Cerebellar cortex (tissue), 1 donor: ENCODE measurements at regions not wholly inside any gene's neighbourhood (a gene's known extent, or its start where the extent isn't known, plus 50 kb on each side); places are given as distances from the start of the nearest gene placed in this dataset.
"Not testable (repeated sequence)": the region's sequence is repeated elsewhere in the genome, so short reads cannot be mapped to it uniquely, and the experiment has no call there.

Experiments
- DNase-seq: peaks from one replicate; pipeline ENCODE4 v3.0.0-alpha.2; 2015; ENCODE audit warnings: low spot score

DNA sequence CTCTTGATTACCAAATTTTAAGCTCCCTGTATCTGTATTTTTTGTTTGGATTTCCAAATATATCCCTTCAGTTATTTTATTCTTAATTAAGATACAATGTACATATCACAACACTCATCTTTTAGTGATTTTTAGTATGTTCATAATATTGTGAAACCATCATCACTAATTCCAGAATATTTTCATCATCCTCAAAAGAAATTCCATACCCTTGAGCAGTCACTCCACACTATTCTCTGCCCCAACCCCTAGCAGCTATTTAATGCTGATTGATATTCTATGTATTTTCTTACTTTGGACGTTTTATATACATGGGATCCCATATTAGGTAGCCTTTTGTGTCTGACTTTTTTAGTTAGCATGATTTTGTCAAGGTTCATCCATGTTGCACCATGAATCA is 127.4 kb upstream of the SLC8A1 start:
- DNase-seq = no peak

GRCh38 chr2:40584432-40584831 is 132.5 kb upstream of the SLC8A1 start:
- no peak for DNase-seq

DNA sequence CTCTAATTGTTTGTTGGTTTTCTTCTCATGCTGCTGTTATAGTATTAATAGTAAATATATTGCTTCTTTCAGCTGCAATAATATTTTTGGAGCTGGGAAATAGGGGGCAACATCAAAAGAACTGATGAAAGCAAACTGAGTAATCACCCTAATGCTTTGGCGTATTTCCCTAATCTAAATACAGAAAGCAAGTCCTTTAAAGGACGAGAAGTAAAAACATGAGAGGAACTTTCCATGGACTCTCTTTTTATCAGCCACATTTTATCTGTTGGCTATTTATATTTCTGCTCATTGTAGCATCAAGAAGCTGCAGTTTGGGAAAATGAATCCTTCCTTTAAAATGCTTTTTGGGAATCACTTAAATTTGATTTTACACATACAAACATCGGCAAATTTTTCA is 139.9 kb upstream of the SLC8A1 start:
- no peak for DNase-seq

GRCh38 chr2:40592218-40592617 is 140.3 kb upstream of the SLC8A1 start:
- no peak for DNase-seq

DNA sequence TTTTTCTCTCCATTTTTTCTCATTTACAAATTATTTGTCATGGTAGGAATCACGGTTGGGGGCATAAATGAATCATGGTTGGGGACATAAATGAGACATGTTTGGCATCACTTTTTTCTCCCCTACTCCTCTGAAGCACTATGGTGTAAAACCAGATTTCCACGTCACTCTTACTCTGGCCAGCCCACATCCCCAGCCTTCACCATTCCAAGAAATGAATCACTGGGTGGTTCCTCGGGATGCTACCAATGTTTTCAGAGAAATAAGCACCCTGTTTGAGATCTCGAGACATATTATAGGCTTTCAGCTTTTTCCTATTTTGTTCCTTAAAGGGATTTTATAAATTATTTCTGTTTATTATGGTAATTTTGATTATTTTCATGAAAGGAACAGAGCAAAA is 155.0 kb upstream of the SLC8A1 start:
- no peak for DNase-seq

DNA sequence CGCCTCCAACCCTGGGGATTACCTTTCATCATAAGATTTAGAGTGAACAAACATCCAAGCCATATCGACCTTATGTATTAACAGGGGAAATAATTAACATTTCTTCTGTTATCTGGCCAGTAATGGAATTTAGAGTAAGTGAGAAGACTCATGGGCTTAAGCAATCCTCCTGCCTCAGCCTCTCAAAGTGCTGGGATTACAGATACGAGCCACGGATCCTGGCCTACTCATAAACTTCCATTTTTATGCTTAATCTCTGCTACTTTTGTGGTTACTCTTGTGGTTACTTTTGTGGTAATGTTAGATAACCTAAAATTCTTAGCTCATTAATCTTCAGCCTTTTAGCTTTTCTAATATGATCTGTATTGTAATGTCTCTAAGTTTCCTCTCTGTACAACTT is 159.3 kb upstream of the SLC8A1 start:
- DNase-seq = no peak

GRCh38 chr2:40625849-40626248 is 174.0 kb upstream of the SLC8A1 start:
- no peak for DNase-seq

- DNase-seq = no peak
These were observed 176.7 kb upstream of the SLC8A1 start for GRCh38 chr2:40628556-40628955.

DNA sequence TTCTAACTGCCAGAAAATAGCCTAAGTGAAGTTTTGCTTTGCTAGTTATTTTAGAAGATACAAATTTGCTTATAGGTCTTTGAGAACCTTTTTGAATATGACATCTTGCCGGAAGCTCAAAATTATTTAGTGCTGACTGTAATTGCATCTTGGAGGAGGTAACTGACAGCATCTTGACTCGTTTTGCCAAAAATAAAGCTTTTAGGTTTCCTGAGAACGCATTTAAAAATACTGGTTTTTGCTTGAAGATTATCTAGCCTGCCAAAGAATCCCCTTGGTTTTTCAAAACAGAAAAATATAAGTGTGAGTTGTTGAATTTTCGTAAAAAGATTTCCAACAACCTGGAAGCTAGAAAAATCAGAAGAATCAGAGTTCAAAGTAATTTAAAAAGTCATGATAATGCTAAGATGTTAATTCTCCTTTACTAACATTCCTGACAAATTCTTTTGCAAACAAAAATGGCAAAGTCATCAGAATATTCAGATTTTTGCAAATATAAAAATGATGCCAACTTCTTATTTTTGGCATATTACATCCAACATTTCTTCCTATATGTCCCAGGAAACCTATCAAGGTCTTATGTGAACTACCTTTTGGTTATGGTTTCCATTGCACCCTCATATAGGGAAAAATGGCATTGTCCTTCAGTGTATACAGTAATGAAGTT is 178.0 kb upstream of the SLC8A1 start:
- no peak for DNase-seq

GRCh38 chr2:40639320-40639719 is 187.4 kb upstream of the SLC8A1 start:
- DNase-seq = no peak

GRCh38 chr2:40642237-40642636 is 190.3 kb upstream of the SLC8A1 start:
- DNase-seq = no peak

DNA sequence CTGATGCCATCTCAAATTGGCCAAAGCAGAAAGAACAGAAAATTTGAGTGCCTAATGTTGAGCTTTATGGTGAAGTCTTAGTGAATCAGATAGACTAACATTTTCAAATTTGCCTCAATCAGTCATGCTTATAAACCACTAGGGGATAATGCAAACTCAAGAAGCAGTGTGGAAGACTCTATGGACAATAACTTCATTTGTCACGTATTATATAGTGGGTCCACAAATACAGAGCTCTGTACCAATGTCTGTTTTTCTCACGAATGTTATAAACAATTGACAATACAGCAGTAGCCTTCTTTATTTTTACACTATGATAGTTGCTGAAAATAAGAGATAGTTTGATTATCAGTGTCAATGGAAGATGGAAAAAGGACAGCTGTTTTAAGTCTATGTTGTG is 190.8 kb upstream of the SLC8A1 start:
- no peak for DNase-seq

DNA sequence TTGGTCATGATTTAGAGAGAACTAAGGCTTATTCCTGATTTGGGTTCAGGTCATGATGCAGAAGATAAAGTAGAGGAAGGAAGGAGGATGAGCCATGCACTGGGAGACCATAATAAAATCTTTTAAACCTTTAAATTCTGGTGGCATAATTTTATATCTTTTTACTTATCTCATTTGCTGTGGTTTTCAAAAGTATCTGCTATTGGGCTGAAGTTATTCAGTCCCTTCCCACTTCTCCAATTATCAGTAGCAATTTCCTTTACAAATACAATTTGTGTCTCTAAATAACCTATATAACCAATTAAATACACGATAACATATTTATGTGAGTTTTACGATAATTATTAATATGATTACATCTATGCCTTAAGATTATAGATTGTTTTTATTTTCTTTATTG is 194.8 kb upstream of the SLC8A1 start:
- DNase-seq = no peak

DNA sequence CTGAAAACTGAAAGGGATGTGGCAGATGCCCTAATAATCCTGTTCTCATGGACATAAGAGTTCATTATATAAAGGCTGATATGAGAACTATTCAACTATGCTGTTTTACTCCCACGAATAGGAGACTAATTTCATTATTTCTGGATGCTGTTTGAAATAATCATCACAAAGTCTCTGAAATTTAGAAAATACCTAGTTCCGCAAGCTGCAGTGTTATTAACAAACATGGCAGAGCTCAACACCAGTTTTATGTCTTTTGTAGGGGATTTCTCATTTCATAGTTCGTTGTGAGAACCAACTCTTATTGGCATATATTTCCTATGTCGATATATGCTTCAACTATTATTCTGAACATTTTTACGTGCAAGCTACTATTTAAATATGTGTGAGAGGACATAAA is 200.3 kb upstream of the SLC8A1 start:
- no peak for DNase-seq

DNA sequence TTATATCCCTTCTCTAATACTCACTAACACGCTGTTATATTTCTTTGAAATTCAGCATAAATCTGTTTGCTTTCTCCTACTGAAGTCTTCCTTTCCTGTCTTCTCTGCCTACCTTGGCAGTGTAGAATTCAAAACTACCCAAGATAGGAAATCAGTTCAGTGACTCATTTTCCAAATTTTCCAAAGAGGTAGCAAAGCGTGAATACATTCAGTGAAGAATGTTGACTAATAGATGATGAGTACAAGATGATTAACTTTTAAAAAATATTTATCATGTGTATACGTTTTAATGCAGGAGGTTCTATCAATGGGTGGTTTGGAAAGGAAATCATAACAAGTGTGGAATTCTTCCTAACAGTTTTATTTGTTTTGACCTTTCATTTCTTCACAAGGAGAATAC is 201.9 kb upstream of the SLC8A1 start:
- no peak for DNase-seq

GRCh38 chr2:40654346-40654745 is 202.5 kb upstream of the SLC8A1 start:
- no peak for DNase-seq

DNA sequence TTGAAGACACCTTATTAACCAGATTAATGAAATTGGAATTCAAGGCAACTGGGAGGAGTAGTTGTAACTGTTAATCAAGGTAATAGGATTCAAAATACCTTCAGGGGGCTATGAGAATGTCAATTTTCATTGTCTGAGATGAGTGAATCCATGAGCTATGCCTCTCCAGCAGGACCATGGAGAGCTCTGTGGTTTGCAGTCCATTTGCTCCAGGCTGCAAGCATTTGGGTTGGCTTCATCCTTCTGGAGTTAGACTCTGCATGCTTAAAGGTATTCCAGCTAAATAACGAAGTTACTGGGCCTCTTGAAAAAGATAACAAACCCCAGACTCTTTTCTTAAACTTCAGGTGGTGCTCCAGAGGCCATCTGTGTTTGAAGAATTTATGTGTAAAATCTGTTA is 207.1 kb upstream of the SLC8A1 start:
- DNase-seq = no peak

- DNase-seq = no peak
These were observed 213.8 kb upstream of the SLC8A1 start for GRCh38 chr2:40665493-40666232.

DNA sequence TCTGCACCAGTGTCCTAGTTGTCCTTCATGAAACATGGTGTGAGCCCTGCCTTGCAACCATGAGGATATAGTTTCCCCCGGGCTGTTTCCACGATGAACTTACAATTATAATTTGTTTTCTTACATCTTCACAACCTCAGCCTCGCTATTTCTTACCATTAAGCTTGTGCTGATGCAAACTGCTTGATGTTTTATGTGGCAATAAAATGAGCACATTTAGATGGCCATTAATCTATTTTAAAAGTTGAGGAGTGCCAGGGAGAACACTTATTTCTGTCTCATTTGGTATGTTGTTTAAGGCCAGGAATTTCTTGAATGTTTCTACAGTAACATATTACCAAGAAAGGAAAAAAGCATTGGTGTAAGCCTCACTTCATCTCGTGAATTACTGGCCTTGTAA is 214.5 kb upstream of the SLC8A1 start:
- no peak for DNase-seq

GRCh38 chr2:40668425-40668824 is 216.5 kb upstream of the SLC8A1 start:
- DNase-seq = no peak

- DNase-seq = not testable (repeated sequence)
These were observed 224.4 kb upstream of the SLC8A1 start for GRCh38 chr2:40676134-40676790.

- DNase-seq = no peak
These were observed 228.7 kb upstream of the SLC8A1 start for GRCh38 chr2:40680547-40680946.

- no peak for DNase-seq
These were observed 238.1 kb upstream of the SLC8A1 start for GRCh38 chr2:40690036-40690435.
